ENCODE measurements at regions not wholly inside any gene's neighbourhood (a gene's known extent, or its start where the extent isn't known, plus 50 kb on each side); places are given as distances from the start of the nearest gene placed in this dataset.

GRCh38 chr4:187157380-187157958 lies 433.8 kb upstream of the FAT1 start:
- no peak for DNase-seq (ENCODE audit: low read depth)
- no peak overlapping the region for H3K4me3 ChIP-seq (ENCODE audit: low read depth, low read length)
- TF ChIP-seq, protein P1, sequence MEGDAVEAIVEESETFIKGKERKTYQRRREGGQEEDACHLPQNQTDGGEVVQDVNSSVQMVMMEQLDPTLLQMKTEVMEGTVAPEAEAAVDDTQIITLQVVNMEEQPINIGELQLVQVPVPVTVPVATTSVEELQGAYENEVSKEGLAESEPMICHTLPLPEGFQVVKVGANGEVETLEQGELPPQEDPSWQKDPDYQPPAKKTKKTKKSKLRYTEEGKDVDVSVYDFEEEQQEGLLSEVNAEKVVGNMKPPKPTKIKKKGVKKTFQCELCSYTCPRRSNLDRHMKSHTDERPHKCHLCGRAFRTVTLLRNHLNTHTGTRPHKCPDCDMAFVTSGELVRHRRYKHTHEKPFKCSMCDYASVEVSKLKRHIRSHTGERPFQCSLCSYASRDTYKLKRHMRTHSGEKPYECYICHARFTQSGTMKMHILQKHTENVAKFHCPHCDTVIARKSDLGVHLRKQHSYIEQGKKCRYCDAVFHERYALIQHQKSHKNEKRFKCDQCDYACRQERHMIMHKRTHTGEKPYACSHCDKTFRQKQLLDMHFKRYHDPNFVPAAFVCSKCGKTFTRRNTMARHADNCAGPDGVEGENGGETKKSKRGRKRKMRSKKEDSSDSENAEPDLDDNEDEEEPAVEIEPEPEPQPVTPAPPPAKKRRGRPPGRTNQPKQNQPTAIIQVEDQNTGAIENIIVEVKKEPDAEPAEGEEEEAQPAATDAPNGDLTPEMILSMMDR (IDR thresholded peaks at IDR 0.05; ENCODE audit: insufficient read depth, low read length), result no peak

- no peak overlapping the region for H3K4me3 ChIP-seq (ENCODE audit: low read depth, low read length)
- no peak for DNase-seq (ENCODE audit: low read depth)
- TF ChIP-seq, protein P1 (IDR thresholded peaks at IDR 0.05; ENCODE audit: insufficient read depth, low read length), result no peak
These were observed 434.3 kb upstream of the FAT1 start for GRCh38 chr4:187158003-187158402.

- DNase-seq (ENCODE audit: low read depth), result no peak
- TF ChIP-seq, protein P1 (IDR thresholded peaks at IDR 0.05; ENCODE audit: insufficient read depth, low read length), result no peak
- no peak overlapping the region for H3K4me3 ChIP-seq (ENCODE audit: low read depth, low read length)
These were observed 436.8 kb upstream of the FAT1 start for GRCh38 chr4:187160486-187160885.

DNA sequence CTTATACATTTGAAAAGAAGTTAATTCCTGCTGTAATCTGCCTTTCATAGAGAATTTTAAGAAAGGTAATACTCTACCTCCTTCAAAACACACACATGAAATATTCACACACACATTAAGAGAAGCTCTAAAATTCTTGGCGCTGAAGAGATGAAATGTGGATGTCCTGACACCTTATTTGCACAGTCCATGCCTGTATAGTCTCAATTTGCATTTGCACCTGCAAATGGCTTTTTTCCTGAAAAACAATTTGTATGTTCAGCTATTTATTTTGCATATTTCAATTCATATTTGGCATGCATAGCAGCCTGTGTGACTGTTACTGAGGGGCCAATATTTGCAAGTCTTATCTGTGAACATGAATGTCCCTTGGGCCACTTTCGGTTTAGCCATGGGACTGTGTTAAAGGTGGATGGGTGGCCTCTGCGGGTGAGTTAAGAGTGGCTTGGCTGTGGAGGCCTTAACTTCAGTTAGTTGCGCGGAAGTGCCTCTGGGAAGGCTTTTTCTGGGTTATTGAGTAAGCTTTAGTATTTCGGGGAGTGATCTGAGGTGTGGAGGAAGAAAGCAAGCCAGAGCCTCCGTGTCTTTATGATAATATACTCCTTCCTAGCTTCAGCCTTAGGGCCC lies 443.3 kb upstream of the FAT1 start:
- DNase-seq (ENCODE audit: low read depth), result no peak
- TF ChIP-seq, protein P1 (IDR thresholded peaks at IDR 0.05; ENCODE audit: insufficient read depth, low read length), result no peak
- no peak overlapping the region for H3K4me3 ChIP-seq (ENCODE audit: low read depth, low read length)

DNA sequence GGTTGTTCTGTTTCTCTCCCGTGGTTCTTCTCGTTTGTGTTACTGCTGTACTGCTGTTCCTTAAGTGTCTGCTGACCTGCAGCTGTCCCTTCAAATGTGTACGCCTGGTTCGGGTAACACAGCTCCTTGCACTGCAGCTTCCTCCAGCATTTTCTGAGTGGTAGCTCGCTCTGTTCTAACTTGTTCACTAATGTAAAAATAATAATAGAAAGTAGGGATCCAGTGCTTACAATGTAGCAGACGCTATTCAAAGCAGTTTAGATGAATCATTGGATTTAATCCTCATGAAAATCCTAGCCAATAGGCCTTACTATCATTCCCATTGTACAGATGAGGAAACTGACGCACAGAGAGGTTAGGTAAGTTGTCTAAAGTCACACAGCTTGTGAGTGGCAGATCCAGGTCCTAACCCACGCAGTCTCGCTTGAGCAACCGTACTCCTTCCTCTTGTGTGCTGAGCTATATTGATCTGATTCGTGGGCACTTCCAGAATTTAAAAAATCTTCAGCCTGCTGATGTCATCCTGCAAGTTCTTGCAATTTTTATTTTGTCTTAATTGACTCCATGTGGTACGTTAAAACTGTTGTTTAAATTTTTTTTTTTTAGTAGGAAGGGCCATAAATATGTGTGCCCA lies 448.2 kb upstream of the FAT1 start:
- H3K4me3 ChIP-seq (ENCODE audit: low read depth, low read length), result no peak overlapping the region
- DNase-seq (ENCODE audit: low read depth), result no peak
- TF ChIP-seq, protein P1 (IDR thresholded peaks at IDR 0.05; ENCODE audit: insufficient read depth, low read length), result no peak

- TF ChIP-seq, protein P1 (IDR thresholded peaks at IDR 0.05; ENCODE audit: insufficient read depth, low read length), result no peak
- H3K4me3 ChIP-seq (ENCODE audit: low read depth, low read length), result no peak overlapping the region
- peak; percentile 2 for DNase-seq (ENCODE audit: low read depth)
These were observed 448.7 kb upstream of the FAT1 start for GRCh38 chr4:187172340-187172761.
